Right lobe of liver (tissue), 4 donors: ENCODE measurements at regions not wholly inside any gene's neighbourhood (a gene's known extent, or its start where the extent isn't known, plus 50 kb on each side); places are given as distances from the start of the nearest gene placed in this dataset.

Source experiments
- POLR2A ChIP-seq: fragments of 450-650 bp; IDR thresholded peaks from one replicate; pipeline ENCODE4 v1.6.1; 2017; ENCODE audit warnings: antibody characterized with exemption, mild to moderate bottlenecking
- TF ChIP-seq, protein P1 (sequence below), 4 donors: fragments of 200-600 bp in 3 of 4; fragments of 450-650 bp in 1 of 4; IDR thresholded peaks; one replicate each; pipeline versions ENCODE4 v1.5.1 to v1.8.0; 2016 to 2022; ENCODE audit warnings: antibody characterized with exemption in 4 of 4, mild to moderate bottlenecking in 2 of 4
- donor health status: DM: no; HTN: no; CAD: no.
- donor health status: DM: no; HTN: no; CAD: no.
- donor health status: DM: no; HTN: yes; CAD: no.

DNA sequence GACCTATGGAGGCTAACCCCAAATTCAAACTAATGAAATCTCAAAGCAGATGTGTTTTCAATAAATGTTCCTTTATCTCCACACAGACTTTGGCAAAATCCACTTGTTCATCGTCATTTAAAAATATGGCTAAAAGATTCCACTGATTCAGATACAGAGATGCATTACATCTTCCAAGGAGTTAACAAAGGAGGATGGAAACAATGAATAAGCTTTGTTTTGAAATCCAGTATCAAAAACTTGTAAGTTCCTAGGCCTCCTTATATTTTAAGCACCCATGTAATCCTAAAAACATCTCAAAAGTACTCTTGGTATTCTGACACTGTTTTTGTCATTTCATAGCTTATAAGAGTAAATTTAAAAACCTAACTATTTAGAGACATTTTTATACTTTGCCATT is 345.6 kb upstream of the ACTBL2 start:
- TF ChIP-seq, protein P1, sequence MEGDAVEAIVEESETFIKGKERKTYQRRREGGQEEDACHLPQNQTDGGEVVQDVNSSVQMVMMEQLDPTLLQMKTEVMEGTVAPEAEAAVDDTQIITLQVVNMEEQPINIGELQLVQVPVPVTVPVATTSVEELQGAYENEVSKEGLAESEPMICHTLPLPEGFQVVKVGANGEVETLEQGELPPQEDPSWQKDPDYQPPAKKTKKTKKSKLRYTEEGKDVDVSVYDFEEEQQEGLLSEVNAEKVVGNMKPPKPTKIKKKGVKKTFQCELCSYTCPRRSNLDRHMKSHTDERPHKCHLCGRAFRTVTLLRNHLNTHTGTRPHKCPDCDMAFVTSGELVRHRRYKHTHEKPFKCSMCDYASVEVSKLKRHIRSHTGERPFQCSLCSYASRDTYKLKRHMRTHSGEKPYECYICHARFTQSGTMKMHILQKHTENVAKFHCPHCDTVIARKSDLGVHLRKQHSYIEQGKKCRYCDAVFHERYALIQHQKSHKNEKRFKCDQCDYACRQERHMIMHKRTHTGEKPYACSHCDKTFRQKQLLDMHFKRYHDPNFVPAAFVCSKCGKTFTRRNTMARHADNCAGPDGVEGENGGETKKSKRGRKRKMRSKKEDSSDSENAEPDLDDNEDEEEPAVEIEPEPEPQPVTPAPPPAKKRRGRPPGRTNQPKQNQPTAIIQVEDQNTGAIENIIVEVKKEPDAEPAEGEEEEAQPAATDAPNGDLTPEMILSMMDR (IDR thresholded peaks at IDR 0.05): no peak
- no peak for TF ChIP-seq POLR2A
